Stimulated activated CD4-positive, alpha-beta T cell treated with anti-CD3 and anti-CD28 coated beads, Interleukin-4, amount 100 ng/mL, for 1 hour (primary cell): ENCODE measurements at regions not wholly inside any gene's neighbourhood (a gene's known extent, or its start where the extent isn't known, plus 50 kb on each side); places are given as distances from the start of the nearest gene placed in this dataset.

Experiments
- DNase-seq: peaks from one replicate; pipeline ENCODE4 v3.0.0-alpha.2; 2020

- DNase-seq: no peak
Observed at GRCh38 chr5:40027400-40027799, 602.6 kb upstream of the DAB2 start.

GRCh38 chr5:40025586-40025985, 600.8 kb upstream of the DAB2 start:
- DNase-seq: no peak

- no peak for DNase-seq
Observed at GRCh38 chr5:40022057-40022456, 597.3 kb upstream of the DAB2 start.

- DNase-seq: no peak
Observed at GRCh38 chr5:40021007-40021406, 596.2 kb upstream of the DAB2 start.

GRCh38 chr5:40017918-40018317, 593.1 kb upstream of the DAB2 start:
- no peak for DNase-seq

GRCh38 chr5:40017135-40017534, 592.4 kb upstream of the DAB2 start:
- DNase-seq: no peak

- no peak for DNase-seq
Observed at GRCh38 chr5:40010436-40010835, 585.7 kb upstream of the DAB2 start.

- DNase-seq: no peak
Observed at GRCh38 chr5:40006260-40006659, 581.5 kb upstream of the DAB2 start.

GRCh38 chr5:40001796-40002195, 577.0 kb upstream of the DAB2 start:
- no peak for DNase-seq

GRCh38 chr5:39998518-39998917, 573.7 kb upstream of the DAB2 start:
- DNase-seq: no peak

GRCh38 chr5:39995990-39996389, 571.2 kb upstream of the DAB2 start:
- DNase-seq: no peak

GRCh38 chr5:39992617-39993202, 567.9 kb upstream of the DAB2 start:
- no peak for DNase-seq

GRCh38 chr5:39986614-39987013, 561.8 kb upstream of the DAB2 start:
- DNase-seq: no peak

- no peak for DNase-seq
Observed at GRCh38 chr5:39980056-39980455, 555.3 kb upstream of the DAB2 start.

- DNase-seq: no peak
Observed at GRCh38 chr5:39977066-39977655, 552.4 kb upstream of the DAB2 start.

- DNase-seq: no peak
Observed at GRCh38 chr5:39970117-39970798, 545.5 kb upstream of the DAB2 start.

- DNase-seq: no peak
Observed at GRCh38 chr5:39968381-39968780, 543.6 kb upstream of the DAB2 start.

- DNase-seq: no peak
Observed at GRCh38 chr5:39955156-39955555, 530.4 kb upstream of the DAB2 start.

- DNase-seq: no peak
Observed at GRCh38 chr5:39951070-39951469, 526.3 kb upstream of the DAB2 start.

- DNase-seq: peak; percentile 30
Observed at GRCh38 chr5:39948867-39949468, 524.2 kb upstream of the DAB2 start.

- no peak for DNase-seq
Observed at GRCh38 chr5:39948341-39948740, 523.6 kb upstream of the DAB2 start.

- DNase-seq: no peak
Observed at GRCh38 chr5:39947657-39948056, 522.9 kb upstream of the DAB2 start.

- no peak for DNase-seq
Observed at GRCh38 chr5:39946356-39947045, 521.7 kb upstream of the DAB2 start.

GRCh38 chr5:39945870-39946269, 521.1 kb upstream of the DAB2 start:
- no peak for DNase-seq
